Gastrocnemius medialis (tissue), 4 donors: ENCODE measurements at regions not wholly inside any gene's neighbourhood (a gene's known extent, or its start where the extent isn't known, plus 50 kb on each side); places are given as distances from the start of the nearest gene placed in this dataset.

Experiments
- ATAC-seq, 2 donors: fragments of 150-250 bp; one replicate each; pipeline ENCODE4 v1.9.1; 2016
- DNase-seq, 2 donors: peaks; one replicate each; pipeline ENCODE4 v3.0.0-alpha.2; 2019
- H3K27ac ChIP-seq, 4 donors: fragments of 200-600 bp; sonication (generic); 1 replicate in 1 of 4; 2 replicates in 3 of 4; pipeline ENCODE4 v1.5.1; 2016 to 2018; ENCODE audit warnings: mild to moderate bottlenecking in 2 of 4, moderate library complexity in 1 of 4
- H3K27me3 ChIP-seq, 3 donors: fragments of 200-600 bp; sonication (generic) in 2 of 3; 1 replicate in 1 of 3; 2 replicates in 2 of 3; pipeline versions ENCODE4 v1.5.1 to v1.6.0; 2016 to 2019; ENCODE audit warnings: mild to moderate bottlenecking in 1 of 3, moderate library complexity in 1 of 3
- H3K36me3 ChIP-seq, 2 donors: fragments of 200-600 bp; sonication (generic) in 1 of 2; one replicate each; pipeline ENCODE4 v1.5.1; 2017 to 2018
- H3K4me1 ChIP-seq, 2 donors: fragments of 200-600 bp; sonication (generic) in 1 of 2; one replicate each; pipeline ENCODE4 v1.5.1; 2016 to 2017; ENCODE audit warnings: mild to moderate bottlenecking in 2 of 2
- H3K4me3 ChIP-seq, 4 donors: fragments of 200-600 bp; sonication (generic) in 3 of 4; 1 replicate in 1 of 4; 2 replicates in 3 of 4; pipeline ENCODE4 v1.5.1; 2016 to 2019; ENCODE audit warnings: mild to moderate bottlenecking in 2 of 4
- H3K9me3 ChIP-seq, 3 donors: fragments of 200-600 bp; sonication (generic) in 2 of 3; 1 replicate in 1 of 3; 2 replicates in 2 of 3; pipeline ENCODE4 v1.5.1; 2016 to 2019
- POLR2A ChIP-seq, 2 donors: fragments of 450-650 bp; IDR thresholded peaks; one replicate each; pipeline ENCODE4 v1.6.1; 2017; ENCODE audit warnings: antibody characterized with exemption in 2 of 2, mild to moderate bottlenecking in 2 of 2, moderate library complexity in 2 of 2
- in situ Hi-C, 4 donors: fragments of 200-750 bp; cut with MboI; loops; one replicate each; pipeline versions ENCODE4 v1.15.0 to v1.8.0; 2017; ENCODE audit warnings: low sequenced_read_pairs in 4 of 4
- intact Hi-C: fragments of 100-400 bp; cut with DNase I; formaldehyde crosslinking; loops from one replicate; pipeline ENCODE4 v1.15.1; 2023; ENCODE audit warnings: low total_unique reads
- TF ChIP-seq, protein P1 (sequence below), 5 experiments: fragments of 450-650 bp in 3 of 5; fragments of 200-600 bp in 2 of 5; sonication (generic) in 2 of 5; IDR thresholded peaks in 4 of 5; conservative IDR thresholded peaks in 1 of 5; 1 replicate in 4 of 5; 2 replicates in 1 of 5; pipeline ENCODE4 v1.5.1; 2016 to 2019; ENCODE audit warnings: antibody characterized with exemption in 5 of 5, mild to moderate bottlenecking in 3 of 5, moderate library complexity in 3 of 5

DNA sequence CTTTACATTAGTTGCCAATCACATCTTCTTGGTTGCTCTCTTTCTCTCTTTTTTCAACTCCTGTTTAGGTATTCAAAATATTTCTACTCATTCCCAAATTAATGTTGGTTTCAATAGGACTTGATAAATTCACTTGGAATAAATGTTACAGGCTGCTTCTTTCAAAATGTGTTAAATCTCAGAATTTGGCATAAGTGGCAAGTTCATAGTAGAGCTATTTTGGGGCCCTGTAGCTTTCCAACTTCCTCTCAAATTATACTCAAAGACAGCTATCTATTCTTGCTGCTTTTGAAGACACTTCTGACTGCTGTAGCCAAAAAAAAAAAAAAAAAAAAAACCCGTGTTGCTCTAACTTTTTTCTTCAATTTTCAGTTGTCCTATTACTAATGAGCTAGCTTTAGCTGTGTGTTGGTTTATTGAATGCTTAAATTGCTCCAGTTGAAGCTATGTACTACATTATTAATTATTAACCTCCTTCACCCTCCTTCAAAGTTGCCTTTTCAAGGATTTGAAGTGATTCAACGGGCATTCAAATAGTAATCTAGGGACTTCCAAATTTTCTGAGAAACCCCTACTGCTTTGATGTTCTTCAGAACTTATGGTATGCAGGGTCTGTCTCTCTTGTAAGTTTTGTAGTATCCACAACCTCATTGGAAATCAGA, 554.6 kb upstream of the FLRT2 start:
- DNase-seq (no peak), ATAC-seq (no peak)
- intact Hi-C loops (no loop called here), in situ Hi-C loops (no loop called here)
- Histone ChIP-seq H3K36me3 (no peaks in the 10 kb centered on the region), H3K9me3 (no peaks in the 10 kb centered on the region), H3K27me3 (no peaks in the 10 kb centered on the region), H3K4me1 (no peaks in the 10 kb centered on the region), H3K27ac (no peak overlapping the region), H3K4me3 (no peak overlapping the region)
- no peak for TF ChIP-seq POLR2A (IDR thresholded peaks at IDR 0.05)
- TF ChIP-seq, protein P1, sequence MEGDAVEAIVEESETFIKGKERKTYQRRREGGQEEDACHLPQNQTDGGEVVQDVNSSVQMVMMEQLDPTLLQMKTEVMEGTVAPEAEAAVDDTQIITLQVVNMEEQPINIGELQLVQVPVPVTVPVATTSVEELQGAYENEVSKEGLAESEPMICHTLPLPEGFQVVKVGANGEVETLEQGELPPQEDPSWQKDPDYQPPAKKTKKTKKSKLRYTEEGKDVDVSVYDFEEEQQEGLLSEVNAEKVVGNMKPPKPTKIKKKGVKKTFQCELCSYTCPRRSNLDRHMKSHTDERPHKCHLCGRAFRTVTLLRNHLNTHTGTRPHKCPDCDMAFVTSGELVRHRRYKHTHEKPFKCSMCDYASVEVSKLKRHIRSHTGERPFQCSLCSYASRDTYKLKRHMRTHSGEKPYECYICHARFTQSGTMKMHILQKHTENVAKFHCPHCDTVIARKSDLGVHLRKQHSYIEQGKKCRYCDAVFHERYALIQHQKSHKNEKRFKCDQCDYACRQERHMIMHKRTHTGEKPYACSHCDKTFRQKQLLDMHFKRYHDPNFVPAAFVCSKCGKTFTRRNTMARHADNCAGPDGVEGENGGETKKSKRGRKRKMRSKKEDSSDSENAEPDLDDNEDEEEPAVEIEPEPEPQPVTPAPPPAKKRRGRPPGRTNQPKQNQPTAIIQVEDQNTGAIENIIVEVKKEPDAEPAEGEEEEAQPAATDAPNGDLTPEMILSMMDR (IDR thresholded peaks at IDR 0.05 in 4 of 5, conservative IDR thresholded peaks at IDR 0.05 in 1 of 5): no peak

DNA sequence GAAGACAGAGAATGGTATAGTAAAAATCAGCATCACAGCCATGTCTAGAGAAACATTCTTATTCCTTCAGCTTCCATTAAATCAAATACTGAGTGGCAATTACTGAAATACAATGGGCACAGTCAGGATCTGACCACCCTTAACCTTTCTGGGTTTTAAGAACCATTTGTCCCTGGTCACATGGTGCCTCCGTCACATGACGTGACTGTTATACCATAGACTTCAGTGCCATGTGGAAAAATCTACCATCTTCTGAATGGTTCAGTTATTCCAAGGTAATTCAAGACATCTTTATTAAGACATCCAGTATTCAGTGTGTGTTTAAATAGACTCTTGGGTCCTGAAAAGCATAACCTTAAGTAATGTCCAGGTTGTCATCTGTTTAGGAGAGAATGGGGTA, 553.1 kb upstream of the FLRT2 start:
- no peaks in the 10 kb centered on the region for H3K27me3 ChIP-seq
- no peak for DNase-seq
- ATAC-seq: no peak
- no peak for TF ChIP-seq POLR2A (IDR thresholded peaks at IDR 0.05)
- TF ChIP-seq, protein P1 (IDR thresholded peaks at IDR 0.05 in 4 of 5, conservative IDR thresholded peaks at IDR 0.05 in 1 of 5): no peak
- in situ Hi-C loops: no loop called here
- no peak overlapping the region for H3K27ac ChIP-seq
- intact Hi-C loops: no loop called here
- no peak overlapping the region for H3K4me3 ChIP-seq
- H3K9me3 ChIP-seq: no peaks in the 10 kb centered on the region
- no peaks in the 10 kb centered on the region for H3K4me1 ChIP-seq
- H3K36me3 ChIP-seq: no peaks in the 10 kb centered on the region

DNA sequence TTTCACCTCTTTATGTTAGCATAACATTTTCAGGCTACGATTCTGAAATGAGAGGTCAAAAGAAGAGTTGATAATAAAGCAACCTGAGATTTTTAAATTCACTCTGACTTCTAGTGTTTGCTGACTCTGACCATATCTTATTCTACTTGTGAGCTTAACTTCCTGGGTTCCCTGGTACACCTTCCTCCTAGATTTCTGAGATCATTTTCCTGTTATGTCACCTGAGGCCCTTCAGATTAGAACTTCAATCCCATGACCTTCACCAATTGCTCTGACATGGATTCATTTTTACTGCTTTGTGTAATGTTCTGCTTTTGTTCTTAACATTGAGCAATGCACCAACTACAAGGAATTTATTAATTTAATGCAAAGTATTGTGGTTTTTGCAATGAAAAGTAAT, 542.9 kb upstream of the FLRT2 start:
- intact Hi-C loops (no loop called here), in situ Hi-C loops (no loop called here)
- H3K27ac ChIP-seq: no peak overlapping the region
- no peaks in the 10 kb centered on the region for H3K9me3 ChIP-seq
- no peak for DNase-seq
- no peak overlapping the region for H3K4me3 ChIP-seq
- no peaks in the 10 kb centered on the region for H3K36me3 ChIP-seq
- no peak for ATAC-seq
- H3K4me1 ChIP-seq: no peaks in the 10 kb centered on the region
- TF ChIP-seq POLR2A (IDR thresholded peaks at IDR 0.05): no peak
- TF ChIP-seq, protein P1 (IDR thresholded peaks at IDR 0.05 in 4 of 5, conservative IDR thresholded peaks at IDR 0.05 in 1 of 5): no peak
- H3K27me3 ChIP-seq: no peaks in the 10 kb centered on the region

DNA sequence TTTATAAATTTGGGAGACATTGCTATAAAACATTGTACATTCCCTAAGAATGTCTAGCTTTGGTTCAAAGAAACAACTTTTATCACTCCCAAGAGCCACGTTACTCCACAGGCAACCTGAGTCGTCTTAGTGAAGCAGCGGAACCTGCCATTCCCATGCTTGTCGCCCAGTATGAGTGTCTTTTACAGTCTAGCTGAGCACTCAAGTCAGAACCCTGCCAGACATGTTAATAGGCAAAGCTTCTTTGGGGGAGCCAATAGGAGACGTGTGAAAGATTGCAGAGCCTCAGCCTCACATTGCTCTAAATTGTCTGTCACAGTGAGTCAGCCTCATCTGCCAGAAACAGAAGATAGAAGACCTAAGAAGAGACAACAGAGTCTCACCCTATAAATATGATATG, 541.6 kb upstream of the FLRT2 start:
- H3K9me3 ChIP-seq: no peaks in the 10 kb centered on the region
- in situ Hi-C loops (no loop called here), intact Hi-C loops (no loop called here)
- H3K27me3 ChIP-seq: no peaks in the 10 kb centered on the region
- H3K4me1 ChIP-seq: no peaks in the 10 kb centered on the region
- TF ChIP-seq POLR2A (IDR thresholded peaks at IDR 0.05): no peak
- TF ChIP-seq, protein P1 (IDR thresholded peaks at IDR 0.05 in 4 of 5, conservative IDR thresholded peaks at IDR 0.05 in 1 of 5): no peak
- no peaks in the 10 kb centered on the region for H3K36me3 ChIP-seq
- ATAC-seq: no peak
- no peak overlapping the region for H3K4me3 ChIP-seq
- H3K27ac ChIP-seq: no peak overlapping the region
- no peak for DNase-seq

DNA sequence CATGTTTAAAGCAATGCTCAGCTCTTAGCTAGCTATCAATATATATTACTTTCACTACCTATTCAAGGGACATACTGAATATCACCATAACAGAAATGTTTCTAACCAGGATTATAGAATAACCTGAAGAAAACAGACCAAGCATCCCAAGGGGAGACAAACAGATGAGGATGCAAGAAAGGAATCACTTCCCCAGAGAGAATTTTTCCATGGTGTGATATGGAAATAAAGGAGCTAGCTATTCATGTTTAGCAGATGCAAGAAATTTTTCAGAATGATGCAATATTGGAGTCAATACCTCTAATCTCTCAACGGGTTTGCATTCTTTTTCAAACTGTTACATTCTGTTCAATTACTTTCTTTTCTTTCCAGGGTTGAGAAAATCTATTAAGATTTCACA, 538.9 kb upstream of the FLRT2 start:
- Histone ChIP-seq H3K27ac (no peak overlapping the region), H3K4me3 (no peak overlapping the region), H3K9me3 (no peaks in the 10 kb centered on the region), H3K36me3 (no peaks in the 10 kb centered on the region), H3K27me3 (no peaks in the 10 kb centered on the region), H3K4me1 (no peaks in the 10 kb centered on the region)
- ATAC-seq (no peak), DNase-seq (no peak)
- TF ChIP-seq, protein P1 (IDR thresholded peaks at IDR 0.05 in 4 of 5, conservative IDR thresholded peaks at IDR 0.05 in 1 of 5): no peak
- TF ChIP-seq POLR2A (IDR thresholded peaks at IDR 0.05): no peak
- in situ Hi-C loops (no loop called here), intact Hi-C loops (no loop called here)
